ENCODE measurements at regions not wholly inside any gene's neighbourhood (a gene's known extent, or its start where the extent isn't known, plus 50 kb on each side); places are given as distances from the start of the nearest gene placed in this dataset.
"Not testable (repeated sequence)": the region's sequence is repeated elsewhere in the genome, so short reads cannot be mapped to it uniquely, and the experiment has no call there.

DNA sequence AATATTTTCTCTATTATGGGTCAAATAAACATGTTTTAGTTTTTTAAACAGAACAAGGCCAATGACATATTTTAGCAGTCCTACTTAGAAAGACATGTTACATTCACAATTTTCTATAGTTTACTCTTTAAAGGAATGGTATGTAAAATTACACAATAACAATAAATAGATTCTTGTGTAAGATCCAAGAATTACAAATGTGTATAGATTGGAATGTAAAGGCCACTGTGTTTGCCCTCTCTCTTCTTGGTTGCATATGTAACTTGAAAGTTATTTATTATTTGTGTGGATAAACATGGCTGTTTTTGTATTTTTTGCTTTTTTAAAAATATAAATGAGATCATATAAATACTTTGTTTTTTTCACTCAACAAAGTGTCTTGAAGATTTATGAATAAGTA, 979.3 kb upstream of the CELF2 start:
- no peaks in the 10 kb centered on the region for H3K27me3 ChIP-seq (ENCODE audit: insufficient read depth, low read length)
- H3K36me3 ChIP-seq (ENCODE audit: insufficient read depth, low read depth, low read length): no peaks in the 10 kb centered on the region
- no peak overlapping the region for H3K9ac ChIP-seq (ENCODE audit: low read depth, low read length)
- no peak overlapping the region for H3K27ac ChIP-seq (ENCODE audit: low read length)
- H3K4me3 ChIP-seq (ENCODE audit: low read length): no peak overlapping the region
- no peaks in the 10 kb centered on the region for H3K9me3 ChIP-seq (ENCODE audit: insufficient read depth, low read depth, low read length)
- H3K4me1 ChIP-seq (ENCODE audit: insufficient read depth, low read length): no peaks in the 10 kb centered on the region

DNA sequence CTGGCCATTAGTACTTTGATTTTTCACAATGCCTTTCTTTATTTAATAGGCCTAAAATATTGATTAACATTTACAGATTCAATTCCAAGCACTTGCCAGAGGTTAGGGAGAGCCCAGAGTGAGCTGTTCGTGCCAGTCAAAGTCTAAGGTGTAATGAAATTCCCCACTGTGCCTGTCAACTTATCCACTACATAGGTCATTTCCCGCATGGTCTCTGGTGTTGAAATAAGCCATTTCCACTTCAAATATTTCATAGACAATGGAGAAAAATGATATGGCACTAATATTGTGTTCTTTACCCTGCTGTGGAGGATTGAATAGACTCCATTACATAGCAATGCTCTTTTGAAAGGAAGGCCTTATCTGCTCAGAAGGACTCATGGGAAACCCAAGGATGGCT, 978.1 kb upstream of the CELF2 start:
- Histone ChIP-seq H3K4me3 (ENCODE audit: low read length) (no peak overlapping the region), H3K9ac (ENCODE audit: low read depth, low read length) (no peak overlapping the region), H3K36me3 (ENCODE audit: insufficient read depth, low read depth, low read length) (no peaks in the 10 kb centered on the region), H3K27ac (ENCODE audit: low read length) (no peak overlapping the region), H3K9me3 (ENCODE audit: insufficient read depth, low read depth, low read length) (no peaks in the 10 kb centered on the region), H3K4me1 (ENCODE audit: insufficient read depth, low read length) (no peaks in the 10 kb centered on the region), H3K27me3 (ENCODE audit: insufficient read depth, low read length) (no peaks in the 10 kb centered on the region)

DNA sequence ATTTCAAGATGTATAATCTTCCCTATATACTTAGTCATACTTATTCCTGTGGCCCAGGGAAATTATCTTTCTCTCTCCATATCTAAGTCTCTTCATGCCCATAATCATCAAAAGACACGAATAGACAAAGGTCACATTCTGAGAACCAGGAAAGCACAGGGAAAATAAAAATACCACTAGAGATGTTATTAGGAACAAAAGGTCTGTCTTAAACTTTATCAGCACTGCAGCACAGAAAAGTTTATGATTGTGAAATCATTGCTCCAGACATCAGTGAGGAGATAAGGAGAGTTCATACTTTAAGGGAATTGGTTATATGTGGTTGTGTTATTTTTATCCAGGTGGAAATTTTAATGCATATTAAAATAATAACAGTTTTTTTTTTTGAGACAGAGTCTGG, 974.6 kb upstream of the CELF2 start:
- no peaks in the 10 kb centered on the region for H3K27me3 ChIP-seq (ENCODE audit: insufficient read depth, low read length)
- no peak overlapping the region for H3K4me3 ChIP-seq (ENCODE audit: low read length)
- H3K27ac ChIP-seq (ENCODE audit: low read length): no peak overlapping the region
- H3K9me3 ChIP-seq (ENCODE audit: insufficient read depth, low read depth, low read length): no peaks in the 10 kb centered on the region
- H3K4me1 ChIP-seq (ENCODE audit: insufficient read depth, low read length): no peaks in the 10 kb centered on the region
- H3K36me3 ChIP-seq (ENCODE audit: insufficient read depth, low read depth, low read length): no peaks in the 10 kb centered on the region
- no peak overlapping the region for H3K9ac ChIP-seq (ENCODE audit: low read depth, low read length)

DNA sequence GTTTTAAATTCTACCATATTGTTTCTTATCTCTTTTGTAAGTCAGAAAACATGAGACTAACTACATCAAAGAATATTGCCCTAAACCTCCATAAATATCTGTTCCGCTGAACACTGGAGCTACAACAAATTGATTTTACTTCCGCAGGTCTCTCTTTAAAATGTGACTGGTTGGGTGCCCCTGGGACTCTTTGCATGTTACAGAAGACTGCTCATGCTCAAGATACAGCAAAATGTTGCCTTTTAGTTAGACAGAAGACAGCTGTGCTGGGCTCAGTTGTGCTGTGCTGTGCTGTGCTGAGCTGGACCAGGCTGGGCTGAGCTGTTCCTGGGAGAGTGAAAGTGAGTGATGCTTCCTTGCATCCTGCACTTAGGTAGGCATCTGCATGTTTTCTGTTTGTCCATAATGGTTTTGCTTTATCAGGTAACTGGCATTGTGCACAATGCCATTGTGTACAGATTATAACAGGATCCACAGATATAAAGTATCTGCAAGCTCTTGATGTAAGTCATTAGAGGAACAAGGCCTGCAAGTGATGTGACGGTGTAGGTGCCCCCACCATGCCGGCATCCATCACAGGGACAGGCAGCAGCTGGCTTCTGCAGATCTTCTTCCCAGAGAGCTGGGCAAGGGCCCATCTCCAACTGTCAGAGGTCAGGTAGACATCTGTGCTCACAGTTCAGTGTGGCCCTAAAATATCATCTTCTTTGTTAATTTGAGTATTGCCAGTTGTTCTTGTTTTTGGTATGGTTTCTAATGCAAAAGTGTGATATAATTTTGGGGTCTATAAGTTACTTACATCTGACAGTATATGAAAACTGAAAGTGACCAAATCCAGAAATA, 972.5 kb upstream of the CELF2 start:
- no peak overlapping the region for H3K9ac ChIP-seq (ENCODE audit: low read depth, low read length)
- no peak overlapping the region for H3K27ac ChIP-seq (ENCODE audit: low read length)
- H3K4me3 ChIP-seq (ENCODE audit: low read length): no peak overlapping the region
- no peaks in the 10 kb centered on the region for H3K4me1 ChIP-seq (ENCODE audit: insufficient read depth, low read length)
- no peaks in the 10 kb centered on the region for H3K36me3 ChIP-seq (ENCODE audit: insufficient read depth, low read depth, low read length)
- H3K9me3 ChIP-seq (ENCODE audit: insufficient read depth, low read depth, low read length): no peaks in the 10 kb centered on the region
- no peaks in the 10 kb centered on the region for H3K27me3 ChIP-seq (ENCODE audit: insufficient read depth, low read length)

DNA sequence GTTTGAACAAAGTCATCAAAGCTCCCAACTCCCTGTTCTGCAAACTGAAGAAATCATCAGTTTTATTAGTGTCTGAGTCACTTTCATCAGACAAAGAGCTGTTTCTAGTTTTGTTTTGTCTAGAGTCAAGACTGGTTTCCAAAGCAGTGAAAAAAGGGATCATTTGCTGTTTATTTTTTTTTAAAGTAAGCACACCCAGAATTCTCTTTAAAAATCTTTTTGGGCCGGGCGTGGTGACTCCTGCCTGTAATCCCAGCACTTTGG, 972.0 kb upstream of the CELF2 start:
- H3K4me1 ChIP-seq (ENCODE audit: insufficient read depth, low read length): no peaks in the 10 kb centered on the region
- H3K27me3 ChIP-seq (ENCODE audit: insufficient read depth, low read length): no peaks in the 10 kb centered on the region
- H3K4me3 ChIP-seq (ENCODE audit: low read length): no peak overlapping the region
- H3K9ac ChIP-seq (ENCODE audit: low read depth, low read length): no peak overlapping the region
- H3K9me3 ChIP-seq (ENCODE audit: insufficient read depth, low read depth, low read length): no peaks in the 10 kb centered on the region
- no peak overlapping the region for H3K27ac ChIP-seq (ENCODE audit: low read length)
- no peaks in the 10 kb centered on the region for H3K36me3 ChIP-seq (ENCODE audit: insufficient read depth, low read depth, low read length)

DNA sequence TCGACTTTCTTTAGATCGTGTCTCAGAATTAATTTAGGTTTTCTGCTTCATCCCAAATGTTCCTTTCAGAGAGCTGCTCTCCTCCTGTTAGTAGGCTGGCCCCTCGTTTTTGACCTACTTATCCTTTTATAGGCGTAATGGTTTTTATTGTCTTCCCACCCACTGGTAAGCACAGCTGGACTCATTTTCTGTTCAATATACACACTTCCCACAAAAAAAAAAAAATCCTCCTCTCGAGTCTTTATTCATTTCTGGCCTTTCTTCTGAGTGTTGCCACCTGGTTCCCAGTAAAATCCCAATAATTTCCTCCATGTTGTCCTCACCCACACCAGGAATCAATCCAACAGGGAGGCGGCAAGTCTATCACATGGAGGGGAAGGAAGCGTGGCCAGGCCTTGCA, 970.2 kb upstream of the CELF2 start:
- no peaks in the 10 kb centered on the region for H3K4me1 ChIP-seq (ENCODE audit: insufficient read depth, low read length)
- no peaks in the 10 kb centered on the region for H3K27me3 ChIP-seq (ENCODE audit: insufficient read depth, low read length)
- no peak overlapping the region for H3K9ac ChIP-seq (ENCODE audit: low read depth, low read length)
- no peak overlapping the region for H3K4me3 ChIP-seq (ENCODE audit: low read length)
- no peaks in the 10 kb centered on the region for H3K9me3 ChIP-seq (ENCODE audit: insufficient read depth, low read depth, low read length)
- H3K36me3 ChIP-seq (ENCODE audit: insufficient read depth, low read depth, low read length): no peaks in the 10 kb centered on the region
- no peak overlapping the region for H3K27ac ChIP-seq (ENCODE audit: low read length)

DNA sequence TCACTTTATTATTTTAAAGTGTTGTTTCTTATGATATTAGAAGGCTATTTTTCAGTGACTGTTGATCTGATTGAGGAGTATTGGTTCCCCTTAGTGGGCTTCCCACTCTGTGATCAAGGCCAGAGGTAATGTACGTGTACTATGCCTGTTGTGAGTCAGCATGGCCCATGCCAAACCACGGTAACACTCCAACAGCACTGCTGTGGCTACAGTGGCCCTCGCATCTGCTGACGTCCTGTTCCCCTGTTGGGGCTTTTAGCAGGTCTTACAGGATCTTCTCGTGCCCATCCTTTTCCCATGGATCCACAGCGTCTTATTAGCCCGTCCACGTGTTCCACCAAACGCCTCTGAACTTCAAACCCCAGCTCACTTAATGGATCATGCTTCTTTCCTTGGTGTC, 964.6 kb upstream of the CELF2 start:
- Histone ChIP-seq H3K36me3 (ENCODE audit: insufficient read depth, low read depth, low read length) (no peaks in the 10 kb centered on the region), H3K4me3 (ENCODE audit: low read length) (no peak overlapping the region), H3K9ac (ENCODE audit: low read depth, low read length) (no peak overlapping the region), H3K4me1 (ENCODE audit: insufficient read depth, low read length) (no peaks in the 10 kb centered on the region), H3K27me3 (ENCODE audit: insufficient read depth, low read length) (no peaks in the 10 kb centered on the region), H3K27ac (ENCODE audit: low read length) (no peak overlapping the region), H3K9me3 (ENCODE audit: insufficient read depth, low read depth, low read length) (no peaks in the 10 kb centered on the region)

DNA sequence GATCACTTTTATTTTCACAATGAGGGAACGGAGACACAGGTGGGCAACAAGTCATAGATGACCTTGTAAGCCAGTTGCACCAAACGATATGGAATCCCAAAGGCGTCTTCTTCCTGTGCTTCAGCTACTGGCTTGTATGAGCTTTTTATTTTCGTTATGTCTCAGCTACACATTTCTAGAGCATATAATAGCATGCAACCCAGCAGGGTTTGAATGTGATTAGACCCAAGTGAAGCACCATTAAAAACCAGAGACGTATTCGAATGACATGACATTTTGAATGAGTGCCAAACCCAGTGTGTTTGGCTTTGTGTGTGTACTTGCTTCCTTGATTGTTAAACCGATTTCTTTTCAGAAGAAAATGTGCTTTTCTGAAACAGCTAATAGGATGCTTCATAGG, 963.2 kb upstream of the CELF2 start:
- Histone ChIP-seq H3K9ac (ENCODE audit: low read depth, low read length) (no peak overlapping the region), H3K9me3 (ENCODE audit: insufficient read depth, low read depth, low read length) (no peaks in the 10 kb centered on the region), H3K27me3 (ENCODE audit: insufficient read depth, low read length) (no peaks in the 10 kb centered on the region), H3K36me3 (ENCODE audit: insufficient read depth, low read depth, low read length) (no peaks in the 10 kb centered on the region), H3K4me3 (ENCODE audit: low read length) (no peak overlapping the region), H3K4me1 (ENCODE audit: insufficient read depth, low read length) (no peaks in the 10 kb centered on the region), H3K27ac (ENCODE audit: low read length) (no peak overlapping the region)

DNA sequence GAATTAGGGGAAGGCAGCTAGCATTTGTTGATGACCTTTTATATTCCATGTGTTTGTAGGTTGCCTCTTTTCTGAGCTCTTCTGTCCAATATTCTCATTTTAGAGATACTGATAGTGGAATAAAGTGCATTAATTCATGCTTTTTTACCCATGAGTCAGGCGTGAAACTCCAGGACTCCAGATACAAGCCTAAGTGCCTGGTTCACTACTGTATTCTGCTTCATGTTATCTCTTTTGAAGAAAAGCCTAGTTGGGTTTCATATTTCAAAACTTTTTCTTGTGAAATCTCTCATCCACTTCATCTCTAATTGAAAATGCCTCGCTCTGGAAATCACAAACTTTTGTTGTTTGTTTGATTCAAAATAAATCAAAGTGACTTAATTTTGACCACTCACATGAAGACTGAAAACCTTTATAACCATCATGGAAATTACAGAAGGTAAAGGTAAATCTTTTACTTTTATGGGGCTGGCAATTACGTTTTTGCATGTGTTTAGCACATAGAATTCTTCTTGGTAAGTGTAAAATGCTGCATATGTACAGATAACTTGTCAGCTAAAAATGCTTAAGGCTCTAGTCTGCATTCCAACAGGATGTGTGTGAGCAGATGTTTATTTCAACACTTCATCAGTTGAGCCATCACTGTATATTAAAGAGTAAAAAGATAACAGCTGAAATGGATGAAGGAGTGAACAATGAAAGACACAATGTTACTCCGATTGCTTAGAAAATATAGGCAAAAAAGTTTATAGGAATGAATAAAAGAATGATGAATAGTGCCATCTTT, 961.8 kb upstream of the CELF2 start:
- Histone ChIP-seq H3K9me3 (ENCODE audit: insufficient read depth, low read depth, low read length) (no peaks in the 10 kb centered on the region), H3K4me3 (ENCODE audit: low read length) (no peak overlapping the region), H3K9ac (ENCODE audit: low read depth, low read length) (no peak overlapping the region), H3K4me1 (ENCODE audit: insufficient read depth, low read length) (no peaks in the 10 kb centered on the region), H3K36me3 (ENCODE audit: insufficient read depth, low read depth, low read length) (no peaks in the 10 kb centered on the region), H3K27ac (ENCODE audit: low read length) (no peak overlapping the region), H3K27me3 (ENCODE audit: insufficient read depth, low read length) (no peaks in the 10 kb centered on the region)

DNA sequence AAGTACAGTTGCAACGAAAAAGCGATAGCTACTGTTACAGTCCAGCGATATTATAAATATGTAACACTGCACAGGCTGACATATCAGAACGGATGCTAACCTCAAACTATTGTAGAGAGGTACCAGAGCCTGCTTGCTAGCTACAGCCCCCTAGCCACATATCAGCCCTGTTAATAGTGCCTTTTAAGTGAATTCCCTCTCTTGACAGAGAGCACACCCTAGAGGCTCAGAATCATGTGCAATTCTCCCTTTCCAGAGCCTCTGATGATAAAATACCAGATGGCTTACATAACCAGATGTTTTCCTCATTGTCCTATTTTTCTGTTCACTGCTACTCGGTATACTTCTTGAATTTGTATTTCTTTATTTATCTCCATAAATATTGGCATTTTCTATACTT, 960.7 kb upstream of the CELF2 start:
- Histone ChIP-seq H3K27ac (ENCODE audit: low read length) (no peak overlapping the region), H3K4me3 (ENCODE audit: low read length) (no peak overlapping the region), H3K9me3 (ENCODE audit: insufficient read depth, low read depth, low read length) (no peaks in the 10 kb centered on the region), H3K27me3 (ENCODE audit: insufficient read depth, low read length) (no peaks in the 10 kb centered on the region), H3K36me3 (ENCODE audit: insufficient read depth, low read depth, low read length) (no peaks in the 10 kb centered on the region), H3K9ac (ENCODE audit: low read depth, low read length) (no peak overlapping the region), H3K4me1 (ENCODE audit: insufficient read depth, low read length) (no peaks in the 10 kb centered on the region)

DNA sequence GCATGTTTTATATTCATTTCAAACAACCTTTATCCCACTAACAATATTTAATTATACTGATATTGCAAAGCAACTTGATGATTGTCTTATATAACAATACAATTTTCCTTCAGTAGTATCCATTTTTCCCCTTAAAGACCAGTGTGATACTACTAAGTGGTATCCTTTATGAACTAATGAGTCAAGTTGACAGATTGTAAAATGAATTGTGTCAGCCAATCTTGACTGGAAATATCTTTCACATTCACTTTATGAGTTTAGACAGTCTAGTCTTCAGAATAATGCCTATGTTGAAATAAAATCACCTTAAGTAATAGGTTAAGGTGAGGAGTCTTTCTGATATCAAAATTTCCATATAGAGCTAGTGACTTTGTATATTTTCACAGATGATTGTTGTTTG, 950.0 kb upstream of the CELF2 start:
- H3K9ac ChIP-seq (ENCODE audit: low read depth, low read length): no peak overlapping the region
- H3K9me3 ChIP-seq (ENCODE audit: insufficient read depth, low read depth, low read length): no peaks in the 10 kb centered on the region

DNA sequence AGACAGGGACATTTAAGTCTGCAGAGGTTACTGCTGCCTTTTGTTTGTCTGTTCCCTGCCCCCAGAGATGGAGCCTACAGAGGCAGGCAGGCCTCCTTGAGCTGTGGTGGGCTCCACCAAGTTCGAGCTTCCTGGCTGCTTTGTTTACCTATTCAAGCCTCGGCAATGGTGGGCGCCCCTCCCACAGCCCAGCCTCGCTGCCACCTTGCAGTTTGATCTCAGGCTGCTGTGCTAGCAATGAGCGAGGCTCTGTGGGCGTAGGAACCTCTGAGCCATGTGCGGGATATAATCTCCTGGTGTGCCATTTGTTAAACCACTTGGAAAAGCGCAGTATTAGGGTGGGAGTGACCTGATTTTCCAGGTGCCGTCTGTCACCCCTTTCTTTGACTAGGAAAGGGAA, 942.8 kb upstream of the CELF2 start:
- not testable (repeated sequence) for H3K9ac ChIP-seq (ENCODE audit: low read depth, low read length)

More for the DNA sequence above, 950.0 kb upstream of the CELF2 start:
- H3K27me3 ChIP-seq (ENCODE audit: insufficient read depth, low read length): no peaks in the 10 kb centered on the region
- H3K36me3 ChIP-seq (ENCODE audit: insufficient read depth, low read depth, low read length): no peaks in the 10 kb centered on the region
- H3K4me3 ChIP-seq (ENCODE audit: low read length): no peak overlapping the region
- H3K4me1 ChIP-seq (ENCODE audit: insufficient read depth, low read length): no peaks in the 10 kb centered on the region
- no peak overlapping the region for H3K27ac ChIP-seq (ENCODE audit: low read length)

More for the DNA sequence above, 942.8 kb upstream of the CELF2 start:
- H3K27me3 ChIP-seq (ENCODE audit: insufficient read depth, low read length); H3K4me3 ChIP-seq (ENCODE audit: low read length); H3K27ac ChIP-seq (ENCODE audit: low read length); H3K36me3 ChIP-seq (ENCODE audit: insufficient read depth, low read depth, low read length); H3K4me1 ChIP-seq (ENCODE audit: insufficient read depth, low read length): not testable (repeated sequence)
- H3K9me3 ChIP-seq (ENCODE audit: insufficient read depth, low read depth, low read length): peaks cover 18% of the 10 kb centered on the region; the same call in 1 of the 2 replicates
